H4 (cell line): ENCODE measurements at regions not wholly inside any gene's neighbourhood (a gene's known extent, or its start where the extent isn't known, plus 50 kb on each side); places are given as distances from the start of the nearest gene placed in this dataset.
"Not testable (repeated sequence)": the region's sequence is repeated elsewhere in the genome, so short reads cannot be mapped to it uniquely, and the experiment has no call there.

ENCODE experiments used
- DNase-seq: peaks from one replicate; pipeline ENCODE4 v3.0.0-alpha.2; 2015; ENCODE audit warnings: low spot score

- DNase-seq: no peak
Observed at GRCh38 chr1:14259191-14259757, 339.2 kb upstream of the KAZN start.

GRCh38 chr1:14260480-14260879 is 338.0 kb upstream of the KAZN start:
- DNase-seq: no peak

- DNase-seq: no peak
Observed at GRCh38 chr1:14261395-14261794, 337.1 kb upstream of the KAZN start.

- DNase-seq: no peak
Observed at GRCh38 chr1:14262637-14263036, 335.8 kb upstream of the KAZN start.

GRCh38 chr1:14263225-14263624 is 335.3 kb upstream of the KAZN start:
- no peak for DNase-seq

- DNase-seq: no peak
Observed at GRCh38 chr1:14263671-14264070, 334.8 kb upstream of the KAZN start.

- no peak for DNase-seq
Observed at GRCh38 chr1:14265495-14265894, 333.0 kb upstream of the KAZN start.

- DNase-seq: no peak
Observed at GRCh38 chr1:14267991-14268390, 330.5 kb upstream of the KAZN start.

- no peak for DNase-seq
Observed at GRCh38 chr1:14270821-14271220, 327.7 kb upstream of the KAZN start.

- no peak for DNase-seq
Observed at GRCh38 chr1:14273811-14274210, 324.7 kb upstream of the KAZN start.

GRCh38 chr1:14279891-14280290 is 318.6 kb upstream of the KAZN start:
- not testable (repeated sequence) for DNase-seq

- DNase-seq: no peak
Observed at GRCh38 chr1:14280909-14281308, 317.6 kb upstream of the KAZN start.

GRCh38 chr1:14281412-14281811 is 317.1 kb upstream of the KAZN start:
- no peak for DNase-seq

GRCh38 chr1:14282707-14283106 is 315.8 kb upstream of the KAZN start:
- peak; percentile 43 for DNase-seq

- DNase-seq: no peak
Observed at GRCh38 chr1:14285238-14285637, 313.2 kb upstream of the KAZN start.

- peak; percentile 37 for DNase-seq
Observed at GRCh38 chr1:14291182-14291581, 307.3 kb upstream of the KAZN start.

- DNase-seq: no peak
Observed at GRCh38 chr1:14292520-14292919, 306.0 kb upstream of the KAZN start.

GRCh38 chr1:14294006-14294405 is 304.5 kb upstream of the KAZN start:
- DNase-seq: no peak

GRCh38 chr1:14294860-14295536 is 303.5 kb upstream of the KAZN start:
- DNase-seq: no peak

GRCh38 chr1:14296795-14297194 is 301.7 kb upstream of the KAZN start:
- DNase-seq: peak; percentile 48

GRCh38 chr1:14297356-14297755 is 301.1 kb upstream of the KAZN start:
- DNase-seq: no peak

- no peak for DNase-seq
Observed at GRCh38 chr1:14298806-14299205, 299.7 kb upstream of the KAZN start.

- no peak for DNase-seq
Observed at GRCh38 chr1:14300991-14301703, 297.3 kb upstream of the KAZN start.
